ENCODE measurements at regions not wholly inside any gene's neighbourhood (a gene's known extent, or its start where the extent isn't known, plus 50 kb on each side); places are given as distances from the start of the nearest gene placed in this dataset.

- TF ChIP-seq CTCF (IDR thresholded peaks at IDR 0.05) (no peak), POLR2A (IDR thresholded peaks at IDR 0.05) (no peak), POLR2AphosphoS5 (IDR thresholded peaks at IDR 0.05) (no peak), EP300 (IDR thresholded peaks at IDR 0.05) (no peak)
Observed at GRCh38 chr16:65743558-65743957, 621.7 kb upstream of the CDH11 start.
